ENCODE measurements at regions not wholly inside any gene's neighbourhood (a gene's known extent, or its start where the extent isn't known, plus 50 kb on each side); places are given as distances from the start of the nearest gene placed in this dataset.

GRCh38 chr1:55968661-55969060, 610.7 kb downstream of the PLPP3 start:
- Histone ChIP-seq H3K9ac (ENCODE audit: low read depth, low read length) (no peak overlapping the region), H3K4me1 (ENCODE audit: control insufficient read depth, insufficient read depth, low read length) (peaks cover 8% of the 10 kb centered on the region)

GRCh38 chr1:55965981-55966461, 613.3 kb downstream of the PLPP3 start:
- Histone ChIP-seq H3K9ac (ENCODE audit: low read depth, low read length) (no peak overlapping the region), H3K36me3 (ENCODE audit: insufficient read depth, low read length) (no peaks in the 10 kb centered on the region), H3K27me3 (ENCODE audit: control insufficient read depth, insufficient read depth, low read length) (no peaks in the 10 kb centered on the region), H3K9me3 (replicated peaks; ENCODE audit: low read length) (no peaks in the 10 kb centered on the region), H3K4me3 (ENCODE audit: low read length) (no peak overlapping the region), H3K4me1 (ENCODE audit: control insufficient read depth, insufficient read depth, low read length) (peaks cover 8% of the 10 kb centered on the region), H3K4me2 (ENCODE audit: low read length) (no peak overlapping the region)

More at GRCh38 chr1:55968661-55969060, 610.7 kb downstream of the PLPP3 start:
- Histone ChIP-seq H3K36me3 (ENCODE audit: insufficient read depth, low read length) (no peaks in the 10 kb centered on the region), H3K4me2 (ENCODE audit: low read length) (no peak overlapping the region), H3K27me3 (ENCODE audit: control insufficient read depth, insufficient read depth, low read length) (no peaks in the 10 kb centered on the region), H3K9me3 (replicated peaks; ENCODE audit: low read length) (no peaks in the 10 kb centered on the region), H3K4me3 (ENCODE audit: low read length) (no peak overlapping the region)

DNA sequence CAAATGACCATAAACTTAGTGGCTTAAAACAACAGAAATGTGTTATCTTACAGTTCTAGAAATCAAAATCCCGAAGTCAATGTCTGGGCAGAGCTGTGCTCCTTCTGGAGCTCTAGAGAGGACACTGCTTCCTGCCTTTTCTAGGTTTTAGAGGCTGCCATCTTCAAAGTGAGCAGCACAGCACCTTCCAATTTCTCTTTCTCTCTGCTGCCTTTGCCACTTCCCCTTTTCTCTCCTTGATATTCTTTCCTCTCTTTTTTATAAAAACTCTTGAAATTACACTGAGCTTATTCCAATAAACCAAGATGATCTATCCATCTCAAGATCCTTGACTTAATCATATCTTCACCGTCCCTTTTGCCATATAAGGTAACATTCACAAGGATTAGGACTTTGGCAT, 616.9 kb downstream of the PLPP3 start:
- no peaks in the 10 kb centered on the region for H3K27me3 ChIP-seq (ENCODE audit: control insufficient read depth, insufficient read depth, low read length)
- no peak overlapping the region for H3K9ac ChIP-seq (ENCODE audit: low read depth, low read length)
- no peak overlapping the region for H3K4me3 ChIP-seq (ENCODE audit: low read length)
- no peaks in the 10 kb centered on the region for H3K9me3 ChIP-seq (replicated peaks; ENCODE audit: low read length)
- no peak overlapping the region for H3K4me2 ChIP-seq (ENCODE audit: low read length)
- no peaks in the 10 kb centered on the region for H3K36me3 ChIP-seq (ENCODE audit: insufficient read depth, low read length)
- peaks cover 8% of the 10 kb centered on the region for H3K4me1 ChIP-seq (ENCODE audit: control insufficient read depth, insufficient read depth, low read length)

- H3K9ac ChIP-seq (ENCODE audit: low read depth, low read length): no peak overlapping the region
- H3K4me3 ChIP-seq (ENCODE audit: low read length): no peak overlapping the region
- H3K36me3 ChIP-seq (ENCODE audit: insufficient read depth, low read length): no peaks in the 10 kb centered on the region
- no peak overlapping the region for H3K4me2 ChIP-seq (ENCODE audit: low read length)
- H3K9me3 ChIP-seq (replicated peaks; ENCODE audit: low read length): no peaks in the 10 kb centered on the region
- peaks cover 7% of the 10 kb centered on the region for H3K4me1 ChIP-seq (ENCODE audit: control insufficient read depth, insufficient read depth, low read length)
- H3K27me3 ChIP-seq (ENCODE audit: control insufficient read depth, insufficient read depth, low read length): no peaks in the 10 kb centered on the region
Measured at GRCh38 chr1:55959136-55959548, 620.2 kb downstream of the PLPP3 start.

DNA sequence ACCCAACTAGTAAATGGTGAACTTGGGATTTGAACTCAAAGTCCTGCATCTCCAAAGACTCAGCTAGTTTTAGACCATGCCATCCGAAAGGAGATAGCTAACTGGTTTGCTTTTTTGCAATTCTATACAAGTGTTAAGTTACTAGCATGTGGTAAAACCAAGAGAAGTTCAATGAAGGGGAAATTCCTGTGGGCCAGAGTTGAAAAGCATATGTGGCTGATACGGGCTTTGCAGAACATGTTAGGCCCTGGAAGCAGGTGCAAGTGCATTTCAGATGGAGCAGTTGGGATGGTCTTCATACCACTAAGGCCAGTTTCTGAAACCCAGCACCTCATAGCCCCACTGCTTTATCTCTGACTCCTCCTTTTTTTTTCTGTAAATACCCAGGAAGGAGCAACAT, 620.9 kb downstream of the PLPP3 start:
- Histone ChIP-seq H3K9me3 (replicated peaks; ENCODE audit: low read length) (no peaks in the 10 kb centered on the region), H3K27me3 (ENCODE audit: control insufficient read depth, insufficient read depth, low read length) (no peaks in the 10 kb centered on the region), H3K36me3 (ENCODE audit: insufficient read depth, low read length) (no peaks in the 10 kb centered on the region), H3K4me2 (ENCODE audit: low read length) (no peak overlapping the region), H3K9ac (ENCODE audit: low read depth, low read length) (no peak overlapping the region), H3K4me3 (ENCODE audit: low read length) (no peak overlapping the region), H3K4me1 (ENCODE audit: control insufficient read depth, insufficient read depth, low read length) (peaks cover 7% of the 10 kb centered on the region)

GRCh38 chr1:55957276-55957675, 622.1 kb downstream of the PLPP3 start:
- no peak overlapping the region for H3K4me3 ChIP-seq (ENCODE audit: low read length)
- H3K4me2 ChIP-seq (ENCODE audit: low read length): no peak overlapping the region
- peaks cover 7% of the 10 kb centered on the region for H3K4me1 ChIP-seq (ENCODE audit: control insufficient read depth, insufficient read depth, low read length)
- no peaks in the 10 kb centered on the region for H3K9me3 ChIP-seq (replicated peaks; ENCODE audit: low read length)
- no peaks in the 10 kb centered on the region for H3K36me3 ChIP-seq (ENCODE audit: insufficient read depth, low read length)
- H3K27me3 ChIP-seq (ENCODE audit: control insufficient read depth, insufficient read depth, low read length): no peaks in the 10 kb centered on the region
- no peak overlapping the region for H3K9ac ChIP-seq (ENCODE audit: low read depth, low read length)

GRCh38 chr1:55955016-55955621, 624.2 kb downstream of the PLPP3 start:
- H3K9me3 ChIP-seq (replicated peaks; ENCODE audit: low read length): no peaks in the 10 kb centered on the region
- no peak overlapping the region for H3K4me2 ChIP-seq (ENCODE audit: low read length)
- no peaks in the 10 kb centered on the region for H3K27me3 ChIP-seq (ENCODE audit: control insufficient read depth, insufficient read depth, low read length)
- H3K9ac ChIP-seq (ENCODE audit: low read depth, low read length): no peak overlapping the region
- H3K4me3 ChIP-seq (ENCODE audit: low read length): no peak overlapping the region
- H3K4me1 ChIP-seq (ENCODE audit: control insufficient read depth, insufficient read depth, low read length): peaks cover 11% of the 10 kb centered on the region
- no peaks in the 10 kb centered on the region for H3K36me3 ChIP-seq (ENCODE audit: insufficient read depth, low read length)

DNA sequence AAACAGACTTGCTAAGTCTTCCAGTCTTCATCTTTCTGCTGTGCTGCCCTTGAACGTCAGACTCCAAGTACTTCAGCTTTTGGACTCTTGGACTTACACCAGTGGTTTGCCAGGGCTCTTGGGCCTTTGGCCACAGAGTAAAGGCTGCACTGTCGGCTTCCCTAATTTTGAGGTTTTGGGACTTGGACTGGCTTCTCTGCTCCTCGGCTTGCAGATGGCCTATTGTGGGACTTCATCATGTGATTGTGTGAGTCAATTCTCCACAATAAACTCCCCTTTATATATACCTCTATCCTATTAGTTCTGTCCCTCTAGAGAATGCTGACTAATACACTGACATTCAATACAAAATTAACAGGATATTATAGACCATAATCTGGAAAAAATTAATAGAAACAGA, 628.1 kb downstream of the PLPP3 start:
- H3K4me2 ChIP-seq (ENCODE audit: low read length): no peak overlapping the region
- H3K4me3 ChIP-seq (ENCODE audit: low read length): no peak overlapping the region
- H3K9me3 ChIP-seq (replicated peaks; ENCODE audit: low read length): no peaks in the 10 kb centered on the region
- H3K27me3 ChIP-seq (ENCODE audit: control insufficient read depth, insufficient read depth, low read length): no peaks in the 10 kb centered on the region
- peaks cover 11% of the 10 kb centered on the region for H3K4me1 ChIP-seq (ENCODE audit: control insufficient read depth, insufficient read depth, low read length)
- H3K36me3 ChIP-seq (ENCODE audit: insufficient read depth, low read length): no peaks in the 10 kb centered on the region
- H3K9ac ChIP-seq (ENCODE audit: low read depth, low read length): no peak overlapping the region

DNA sequence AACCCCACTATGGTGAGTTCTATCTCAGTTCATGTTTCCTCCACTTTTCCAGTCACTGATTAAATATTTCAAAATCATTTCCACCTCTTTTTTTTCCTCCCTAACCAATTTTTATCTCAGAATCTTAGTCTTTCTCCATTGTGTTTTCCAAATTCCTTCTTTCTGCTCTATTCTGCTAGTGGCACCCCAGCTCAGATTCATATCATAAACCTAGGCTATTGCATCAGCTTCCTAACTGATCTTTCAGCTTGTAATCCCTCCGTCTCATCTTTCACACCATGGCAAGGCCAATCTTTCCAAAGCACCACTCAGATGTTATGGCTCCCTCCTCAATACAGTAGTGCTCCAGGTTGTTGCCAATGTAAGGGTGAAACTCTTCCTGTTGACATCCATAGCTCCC, 631.9 kb downstream of the PLPP3 start:
- H3K27me3 ChIP-seq (ENCODE audit: control insufficient read depth, insufficient read depth, low read length): no peaks in the 10 kb centered on the region
- no peaks in the 10 kb centered on the region for H3K9me3 ChIP-seq (replicated peaks; ENCODE audit: low read length)
- H3K4me3 ChIP-seq (ENCODE audit: low read length): no peak overlapping the region
- no peaks in the 10 kb centered on the region for H3K36me3 ChIP-seq (ENCODE audit: insufficient read depth, low read length)
- H3K9ac ChIP-seq (ENCODE audit: low read depth, low read length): no peak overlapping the region
- H3K4me2 ChIP-seq (ENCODE audit: low read length): no peak overlapping the region
- peaks cover 4% of the 10 kb centered on the region for H3K4me1 ChIP-seq (ENCODE audit: control insufficient read depth, insufficient read depth, low read length)

DNA sequence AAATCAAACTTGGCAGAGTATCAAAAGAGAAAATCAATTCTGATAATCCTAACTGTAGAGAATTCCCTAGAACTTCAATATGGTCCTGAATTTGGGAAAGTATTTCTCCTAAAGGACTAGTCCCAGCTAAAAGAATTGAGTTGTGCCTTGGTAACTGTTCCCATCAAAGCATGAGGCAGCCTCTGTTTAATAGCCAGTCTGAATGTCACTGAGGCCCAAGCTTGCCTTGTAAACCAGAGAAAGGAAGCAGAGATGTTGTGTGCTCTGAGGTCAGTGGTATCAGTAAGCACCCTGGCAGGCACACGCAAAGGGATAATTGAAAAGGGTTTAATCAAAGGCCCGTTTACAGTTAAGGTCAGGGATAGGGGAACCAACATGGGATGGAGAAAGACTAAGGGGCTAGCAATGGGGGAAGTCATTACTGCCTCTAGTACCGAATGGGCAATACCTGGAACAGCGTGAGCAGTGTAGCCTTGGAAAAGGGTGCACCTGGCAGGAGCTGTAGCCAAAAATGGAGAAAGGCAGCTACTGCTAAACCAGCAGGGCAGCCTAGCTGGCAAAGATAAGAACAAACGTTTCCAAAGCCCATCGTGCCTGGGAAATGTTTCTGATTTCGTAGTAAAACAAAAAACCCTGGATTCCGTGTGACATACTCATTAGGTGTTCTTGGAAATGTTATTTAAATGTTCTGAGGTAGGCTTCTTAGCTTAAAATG, 635.5 kb downstream of the PLPP3 start:
- no peak overlapping the region for H3K4me2 ChIP-seq (ENCODE audit: low read length)
- H3K9ac ChIP-seq (ENCODE audit: low read depth, low read length): no peak overlapping the region
- H3K27me3 ChIP-seq (ENCODE audit: control insufficient read depth, insufficient read depth, low read length): no peaks in the 10 kb centered on the region
- H3K36me3 ChIP-seq (ENCODE audit: insufficient read depth, low read length): no peaks in the 10 kb centered on the region
- no peaks in the 10 kb centered on the region for H3K9me3 ChIP-seq (replicated peaks; ENCODE audit: low read length)
- H3K4me3 ChIP-seq (ENCODE audit: low read length): no peak overlapping the region
- H3K4me1 ChIP-seq (ENCODE audit: control insufficient read depth, insufficient read depth, low read length): no peaks in the 10 kb centered on the region

GRCh38 chr1:55943012-55943411, 636.4 kb downstream of the PLPP3 start:
- no peak overlapping the region for H3K4me2 ChIP-seq (ENCODE audit: low read length)
- H3K9ac ChIP-seq (ENCODE audit: low read depth, low read length): no peak overlapping the region
- no peak overlapping the region for H3K4me3 ChIP-seq (ENCODE audit: low read length)
- no peaks in the 10 kb centered on the region for H3K4me1 ChIP-seq (ENCODE audit: control insufficient read depth, insufficient read depth, low read length)
- H3K9me3 ChIP-seq (replicated peaks; ENCODE audit: low read length): no peaks in the 10 kb centered on the region
- no peaks in the 10 kb centered on the region for H3K27me3 ChIP-seq (ENCODE audit: control insufficient read depth, insufficient read depth, low read length)
- no peaks in the 10 kb centered on the region for H3K36me3 ChIP-seq (ENCODE audit: insufficient read depth, low read length)

DNA sequence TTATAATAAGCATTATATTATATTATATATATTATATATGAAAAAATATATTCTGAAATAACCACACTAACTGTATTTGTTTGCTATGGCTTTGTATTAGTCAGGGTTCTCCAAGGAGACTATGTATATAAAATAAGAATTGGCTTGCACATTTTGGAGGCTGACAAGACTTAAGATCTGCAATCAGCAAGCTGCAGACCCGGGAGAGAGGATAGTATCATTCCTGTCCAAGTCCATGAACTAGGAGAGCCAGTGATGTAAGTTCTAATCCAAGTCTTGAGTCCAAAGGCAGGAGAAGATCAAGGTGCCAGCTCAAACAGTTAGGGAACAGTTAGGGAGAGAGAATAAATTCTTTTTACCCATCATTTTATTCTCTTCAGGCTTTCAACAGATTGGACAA, 639.5 kb downstream of the PLPP3 start:
- Histone ChIP-seq H3K4me2 (ENCODE audit: low read length) (no peak overlapping the region), H3K36me3 (ENCODE audit: insufficient read depth, low read length) (no peaks in the 10 kb centered on the region), H3K9ac (ENCODE audit: low read depth, low read length) (no peak overlapping the region)

More for the DNA sequence above, 639.5 kb downstream of the PLPP3 start:
- H3K4me3 ChIP-seq (ENCODE audit: low read length): no peak overlapping the region
- H3K9me3 ChIP-seq (replicated peaks; ENCODE audit: low read length): no peaks in the 10 kb centered on the region
- no peaks in the 10 kb centered on the region for H3K4me1 ChIP-seq (ENCODE audit: control insufficient read depth, insufficient read depth, low read length)
- H3K27me3 ChIP-seq (ENCODE audit: control insufficient read depth, insufficient read depth, low read length): no peaks in the 10 kb centered on the region
